NCI-H460 (cell line): ENCODE measurements at regions not wholly inside any gene's neighbourhood (a gene's known extent, or its start where the extent isn't known, plus 50 kb on each side); places are given as distances from the start of the nearest gene placed in this dataset.
"Not testable (repeated sequence)": the region's sequence is repeated elsewhere in the genome, so short reads cannot be mapped to it uniquely, and the experiment has no call there.

Experiments used
- DNase-seq: peaks from one replicate; pipeline ENCODE4 v3.0.0-alpha.2; 2016; ENCODE audit warnings: low read depth; ENCODE audit errors: extremely low read depth

- DNase-seq: no peak
Measured at GRCh38 chr5:51651889-51652288, 268.6 kb downstream of the ISL1 start.

GRCh38 chr5:51652980-51653379 lies 269.7 kb downstream of the ISL1 start:
- no peak for DNase-seq

GRCh38 chr5:51657340-51658240 lies 274.3 kb downstream of the ISL1 start:
- DNase-seq: no peak

- DNase-seq: no peak
Measured at GRCh38 chr5:51661646-51662265, 278.5 kb downstream of the ISL1 start.

- DNase-seq: no peak
Measured at GRCh38 chr5:51664491-51665250, 281.4 kb downstream of the ISL1 start.

GRCh38 chr5:51665251-51665593 lies 282.0 kb downstream of the ISL1 start:
- no peak for DNase-seq

- no peak for DNase-seq
Measured at GRCh38 chr5:51669095-51669494, 285.8 kb downstream of the ISL1 start.

GRCh38 chr5:51678330-51678729 lies 295.1 kb downstream of the ISL1 start:
- no peak for DNase-seq

- no peak for DNase-seq
Measured at GRCh38 chr5:51679286-51679685, 296.0 kb downstream of the ISL1 start.

GRCh38 chr5:51684794-51685355 lies 301.6 kb downstream of the ISL1 start:
- no peak for DNase-seq

- DNase-seq: no peak
Measured at GRCh38 chr5:51685419-51685818, 302.2 kb downstream of the ISL1 start.

- DNase-seq: no peak
Measured at GRCh38 chr5:51686622-51687021, 303.4 kb downstream of the ISL1 start.

GRCh38 chr5:51691538-51692079 lies 308.4 kb downstream of the ISL1 start:
- DNase-seq: no peak

- DNase-seq: no peak
Measured at GRCh38 chr5:51694826-51695225, 311.6 kb downstream of the ISL1 start.

- no peak for DNase-seq
Measured at GRCh38 chr5:51696122-51696521, 312.9 kb downstream of the ISL1 start.

GRCh38 chr5:51702046-51702445 lies 318.8 kb downstream of the ISL1 start:
- not testable (repeated sequence) for DNase-seq

GRCh38 chr5:51712201-51712600 lies 329.0 kb downstream of the ISL1 start:
- DNase-seq: no peak

- not testable (repeated sequence) for DNase-seq
Measured at GRCh38 chr5:51715445-51715844, 332.2 kb downstream of the ISL1 start.

GRCh38 chr5:51731421-51732029 lies 348.3 kb downstream of the ISL1 start:
- DNase-seq: no peak

GRCh38 chr5:51732304-51732703 lies 349.1 kb downstream of the ISL1 start:
- no peak for DNase-seq
